Cardiac muscle cell (in vitro differentiated cells and primary cell): ENCODE measurements at regions not wholly inside any gene's neighbourhood (a gene's known extent, or its start where the extent isn't known, plus 50 kb on each side); places are given as distances from the start of the nearest gene placed in this dataset.
A peak's percentile ranks its signal among the peaks of the same experiment; 100 is the strongest.

Experiments used
- DNase-seq, 2 donors: peaks; one replicate each; pipeline versions ENCODE4 v3.0.0 to v3.0.0-alpha.2; 2010 to 2017; ENCODE audit warnings: low read depth in 1 of 2, low spot score in 1 of 2
- H3K27ac ChIP-seq: fragments of 200-600 bp; sonication (generic); 2 replicates; pipeline ENCODE4 v1.5.1; 2016
- H3K27me3 ChIP-seq: fragments of 200-600 bp; sonication (generic); 2 replicates; pipeline ENCODE4 v1.6.0; 2016; ENCODE audit warnings: control low read depth
- H3K36me3 ChIP-seq: fragments of 200-600 bp; sonication (generic); 2 replicates; pipeline ENCODE4 v1.5.1; 2016; ENCODE audit warnings: control low read depth
- H3K4me1 ChIP-seq: fragments of 200-600 bp; sonication (generic); 2 replicates; pipeline ENCODE4 v1.8.1; 2017; ENCODE audit warnings: low read depth, mild to moderate bottlenecking, mixed run types
- H3K4me3 ChIP-seq: fragments of 200-600 bp; sonication (generic); 2 replicates; pipeline ENCODE4 v1.5.1; 2016; ENCODE audit warnings: mild to moderate bottlenecking
- H3K9me3 ChIP-seq: fragments of 200-600 bp; sonication (generic); 2 replicates; pipeline ENCODE4 v1.5.1; 2017; ENCODE audit warnings: low read depth, mild to moderate bottlenecking, control low read depth
- CTCF ChIP-seq: IDR thresholded peaks from 2 replicates; pipeline ENCODE4 v1.5.1; 2012; ENCODE audit warnings: low read depth, mild to moderate bottlenecking, low read length

GRCh38 chr15:98554272-98555172 is 93.8 kb upstream of the IGF1R start:
- H3K9me3 ChIP-seq: no peaks in the 10 kb centered on the region
- H3K36me3 ChIP-seq: no peaks in the 10 kb centered on the region
- no peak overlapping the region for H3K4me3 ChIP-seq
- peak in 1 of 2 donors; percentile 17 for DNase-seq
- peaks cover 5% of the 10 kb centered on the region for H3K4me1 ChIP-seq
- H3K27me3 ChIP-seq: no peaks in the 10 kb centered on the region
- TF ChIP-seq CTCF: no peak
- no peak overlapping the region for H3K27ac ChIP-seq

DNA sequence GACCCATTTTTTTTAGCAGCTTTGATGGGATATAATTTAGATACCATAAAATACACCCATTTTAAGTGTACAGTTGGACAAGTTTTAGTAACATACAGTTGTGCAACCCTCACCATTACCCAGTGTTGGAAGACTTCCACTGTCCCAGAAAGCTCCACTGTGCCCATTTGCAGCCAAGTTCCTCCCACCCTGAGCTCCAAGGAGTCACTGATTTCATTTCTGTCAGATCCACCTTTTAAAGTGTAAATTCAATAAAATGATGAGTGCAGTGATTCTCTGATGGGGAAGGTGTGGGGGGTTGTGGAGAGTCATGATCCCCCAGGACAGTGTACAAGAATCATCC is 93.2 kb upstream of the IGF1R start:
- no peaks in the 10 kb centered on the region for H3K36me3 ChIP-seq
- no peak for TF ChIP-seq CTCF

GRCh38 chr15:98556321-98556720 is 92.0 kb upstream of the IGF1R start:
- H3K27me3 ChIP-seq: no peaks in the 10 kb centered on the region
- H3K9me3 ChIP-seq: no peaks in the 10 kb centered on the region
- H3K4me3 ChIP-seq: no peak overlapping the region
- H3K36me3 ChIP-seq: no peaks in the 10 kb centered on the region
- H3K27ac ChIP-seq: no peak overlapping the region
- no peak for DNase-seq
- peaks cover 5% of the 10 kb centered on the region for H3K4me1 ChIP-seq
- no peak for TF ChIP-seq CTCF

More for the DNA sequence above, 93.2 kb upstream of the IGF1R start:
- H3K4me3 ChIP-seq: no peak overlapping the region
- H3K27me3 ChIP-seq: no peaks in the 10 kb centered on the region
- DNase-seq: peak in 1 of 2 donors; percentile 5
- no peaks in the 10 kb centered on the region for H3K9me3 ChIP-seq
- H3K4me1 ChIP-seq: peaks cover 5% of the 10 kb centered on the region
- H3K27ac ChIP-seq: no peak overlapping the region

GRCh38 chr15:98560338-98560737 is 88.0 kb upstream of the IGF1R start:
- Histone ChIP-seq H3K4me3 (no peak overlapping the region), H3K36me3 (no peaks in the 10 kb centered on the region), H3K27ac (no peak overlapping the region), H3K27me3 (no peaks in the 10 kb centered on the region), H3K4me1 (peaks cover 5% of the 10 kb centered on the region), H3K9me3 (no peaks in the 10 kb centered on the region)
- TF ChIP-seq CTCF: no peak
- DNase-seq: no peak

GRCh38 chr15:98561169-98561941 is 87.0 kb upstream of the IGF1R start:
- H3K4me3 ChIP-seq: no peak overlapping the region
- no peaks in the 10 kb centered on the region for H3K27me3 ChIP-seq
- no peaks in the 10 kb centered on the region for H3K9me3 ChIP-seq
- DNase-seq: no peak
- no peak for TF ChIP-seq CTCF
- H3K36me3 ChIP-seq: no peaks in the 10 kb centered on the region
- peaks cover 5% of the 10 kb centered on the region for H3K4me1 ChIP-seq
- H3K27ac ChIP-seq: no peak overlapping the region
